ENCODE measurements at regions not wholly inside any gene's neighbourhood (a gene's known extent, or its start where the extent isn't known, plus 50 kb on each side); places are given as distances from the start of the nearest gene placed in this dataset.

GRCh38 chr6:1027795-1028569 is 283.9 kb upstream of the FOXQ1 start:
- no peak for DNase-seq (ENCODE audit: low spot score)

- peak; percentile 74 for DNase-seq (ENCODE audit: low spot score)
Observed at GRCh38 chr6:1027109-1027794, 284.6 kb upstream of the FOXQ1 start.

- no peak for DNase-seq (ENCODE audit: low spot score)
Observed at GRCh38 chr6:1025821-1026220, 286.1 kb upstream of the FOXQ1 start.

- peak; percentile 91 for DNase-seq (ENCODE audit: low spot score)
Observed at GRCh38 chr6:1024587-1024986, 287.3 kb upstream of the FOXQ1 start.

GRCh38 chr6:1024161-1024560 is 287.7 kb upstream of the FOXQ1 start:
- DNase-seq (ENCODE audit: low spot score): no peak

- no peak for DNase-seq (ENCODE audit: low spot score)
Observed at GRCh38 chr6:1023229-1023628, 288.7 kb upstream of the FOXQ1 start.

GRCh38 chr6:1022719-1023118 is 289.2 kb upstream of the FOXQ1 start:
- DNase-seq (ENCODE audit: low spot score): no peak

GRCh38 chr6:1020837-1021236 is 291.1 kb upstream of the FOXQ1 start:
- no peak for DNase-seq (ENCODE audit: low spot score)

GRCh38 chr6:1020133-1020532 is 291.8 kb upstream of the FOXQ1 start:
- DNase-seq (ENCODE audit: low spot score): no peak

- no peak for DNase-seq (ENCODE audit: low spot score)
Observed at GRCh38 chr6:1018041-1018440, 293.9 kb upstream of the FOXQ1 start.

- DNase-seq (ENCODE audit: low spot score): no peak
Observed at GRCh38 chr6:1016329-1017302, 295.3 kb upstream of the FOXQ1 start.

GRCh38 chr6:1015825-1016224 is 296.1 kb upstream of the FOXQ1 start:
- peak; percentile 49 for DNase-seq (ENCODE audit: low spot score)

- DNase-seq (ENCODE audit: low spot score): no peak
Observed at GRCh38 chr6:1014431-1014807, 297.5 kb upstream of the FOXQ1 start.

- no peak for DNase-seq (ENCODE audit: low spot score)
Observed at GRCh38 chr6:1013656-1014430, 298.1 kb upstream of the FOXQ1 start.

GRCh38 chr6:1009103-1009502 is 302.8 kb upstream of the FOXQ1 start:
- DNase-seq (ENCODE audit: low spot score): no peak

- DNase-seq (ENCODE audit: low spot score): no peak
Observed at GRCh38 chr6:1007159-1007558, 304.7 kb upstream of the FOXQ1 start.

GRCh38 chr6:1004885-1005630 is 306.8 kb upstream of the FOXQ1 start:
- no peak for DNase-seq (ENCODE audit: low spot score)

GRCh38 chr6:1003394-1004160 is 308.3 kb upstream of the FOXQ1 start:
- DNase-seq (ENCODE audit: low spot score): no peak

- DNase-seq (ENCODE audit: low spot score): no peak
Observed at GRCh38 chr6:1002989-1003388, 308.9 kb upstream of the FOXQ1 start.

- DNase-seq (ENCODE audit: low spot score): peak; percentile 59
Observed at GRCh38 chr6:1001655-1002349, 308.9 kb upstream of the EXOC2 start.

Measured in AG08395 (cell line).